HEK293 (cell line): ENCODE measurements at regions not wholly inside any gene's neighbourhood (a gene's known extent, or its start where the extent isn't known, plus 50 kb on each side); places are given as distances from the start of the nearest gene placed in this dataset.

Experiments used
- CTCF ChIA-PET: fragments of 350-600 bp; formaldehyde crosslinking; extraction: SDS; loops from one replicate; lab custom pipeline; 2021; ENCODE audit warnings: antibody characterized with exemption; lab: Yijun Ruan, JAX
- POLR2A ChIA-PET: fragments of 300-600 bp; formaldehyde crosslinking; extraction: SDS; loops from one replicate; lab custom pipeline; 2020; ENCODE audit warnings: antibody characterized with exemption, inconsistent platforms; lab: Yijun Ruan, JAX
- H3K27ac ChIP-seq: fragments of 200-500 bp; sonication (Bioruptor generic); 2 replicates; pipeline ENCODE4 v1.5.1; 2014; ENCODE audit warnings: low read depth, low read length, control low read depth, inconsistent platforms; ENCODE audit errors: extremely low read depth
- H3K36me3 ChIP-seq, 2 experiments: fragments of 200-500 bp in 1 of 2; sonication (Bioruptor generic) in 1 of 2; 1 replicate in 1 of 2; 2 replicates in 1 of 2; pipeline ENCODE4 v1.5.1; 2014 to 2017; ENCODE audit warnings: inconsistent platforms in 2 of 2, low read length in 2 of 2; ENCODE audit not compliant: control insufficient read depth in 2 of 2, insufficient read depth in 1 of 2
- H3K4me1 ChIP-seq: fragments of 200-500 bp; sonication (Bioruptor generic); 2 replicates; pipeline ENCODE4 v1.5.1; 2014; ENCODE audit warnings: mild to moderate bottlenecking, low read length, inconsistent platforms; ENCODE audit not compliant: control insufficient read depth, insufficient read depth
- H3K4me3 ChIP-seq: 2 replicates; pipeline ENCODE4 v1.5.1; 2011; ENCODE audit warnings: low read depth, mild to moderate bottlenecking, control low read depth, low read length, moderate library complexity
- H3K9me3 ChIP-seq: fragments of 200-500 bp; sonication (Bioruptor generic); 2 replicates; pipeline ENCODE4 v1.5.1; 2014; ENCODE audit warnings: low read depth, low read length, inconsistent platforms; ENCODE audit not compliant: control insufficient read depth, insufficient read depth
- GFI1B ChIP-seq: fragments of 450-650 bp; formaldehyde crosslinking; IDR thresholded peaks from 2 replicates; pipeline ENCODE4 v1.5.1; 2016; ENCODE audit warnings: missing biosample characterization, missing genetic modification characterization
- WT1 ChIP-seq: fragments of 450-650 bp; formaldehyde crosslinking; IDR thresholded peaks from 2 replicates; pipeline ENCODE4 v1.5.1; 2016; ENCODE audit warnings: missing biosample characterization, missing genetic modification characterization
- ZBTB1 ChIP-seq: fragments of 450-650 bp; formaldehyde crosslinking; IDR thresholded peaks from 2 replicates; pipeline ENCODE4 v1.5.1; 2016; ENCODE audit warnings: missing biosample characterization, missing genetic modification characterization
- ZIC2 ChIP-seq: fragments of 450-650 bp; formaldehyde crosslinking; IDR thresholded peaks from 2 replicates; pipeline ENCODE4 v1.5.1; 2016; ENCODE audit warnings: missing biosample characterization, missing genetic modification characterization
- ZNF146 ChIP-seq: fragments of 450-650 bp; formaldehyde crosslinking; IDR thresholded peaks from 2 replicates; pipeline ENCODE4 v1.5.1; 2016; ENCODE audit warnings: missing biosample characterization, missing genetic modification characterization
- ZNF157 ChIP-seq: fragments of 450-650 bp; formaldehyde crosslinking; IDR thresholded peaks from 2 replicates; pipeline ENCODE4 v1.5.1; 2016; ENCODE audit warnings: missing biosample characterization, missing genetic modification characterization
- ZNF175 ChIP-seq: fragments of 450-650 bp; formaldehyde crosslinking; IDR thresholded peaks from 2 replicates; pipeline ENCODE4 v1.5.1; 2016; ENCODE audit warnings: missing biosample characterization, missing genetic modification characterization
- ZNF248 ChIP-seq: fragments of 450-650 bp; formaldehyde crosslinking; IDR thresholded peaks from 2 replicates; pipeline ENCODE4 v1.5.1; 2017; ENCODE audit warnings: missing biosample characterization, missing genetic modification characterization
- ZNF324 ChIP-seq: fragments of 450-650 bp; formaldehyde crosslinking; IDR thresholded peaks from 2 replicates; pipeline ENCODE4 v1.5.1; 2016; ENCODE audit warnings: missing biosample characterization, missing genetic modification characterization
- ZNF423 ChIP-seq: fragments of 450-650 bp; formaldehyde crosslinking; IDR thresholded peaks from 2 replicates; pipeline ENCODE4 v1.5.1; 2016; ENCODE audit warnings: missing biosample characterization, missing genetic modification characterization
- ZNF501 ChIP-seq: fragments of 450-650 bp; formaldehyde crosslinking; IDR thresholded peaks from 2 replicates; pipeline ENCODE4 v1.5.1; 2016; ENCODE audit warnings: missing biosample characterization, missing genetic modification characterization
- ZNF548 ChIP-seq: fragments of 450-650 bp; formaldehyde crosslinking; IDR thresholded peaks from 2 replicates; pipeline ENCODE4 v1.5.1; 2016; ENCODE audit warnings: missing biosample characterization, missing genetic modification characterization
- ZNF549 ChIP-seq: fragments of 450-650 bp; IDR thresholded peaks from 2 replicates; pipeline ENCODE4 v1.5.1; 2018; ENCODE audit warnings: missing biosample characterization, missing genetic modification characterization, mild to moderate bottlenecking, inconsistent platforms, moderate library complexity
- ZNF561 ChIP-seq: fragments of 450-650 bp; IDR thresholded peaks from 2 replicates; pipeline ENCODE4 v1.5.1; 2018; ENCODE audit warnings: missing biosample characterization, missing genetic modification characterization, borderline replicate concordance
- ZNF585B ChIP-seq: fragments of 450-650 bp; formaldehyde crosslinking; IDR thresholded peaks from 2 replicates; pipeline ENCODE4 v1.5.1; 2016; ENCODE audit warnings: missing biosample characterization, missing genetic modification characterization
- ZNF626 ChIP-seq: fragments of 450-650 bp; sonication (Bioruptor Pico); formaldehyde crosslinking; IDR thresholded peaks from 2 replicates; pipeline ENCODE4 v1.5.1; 2018; ENCODE audit warnings: missing biosample characterization, missing genetic modification characterization, inconsistent platforms
- ZNF654 ChIP-seq: fragments of 450-650 bp; formaldehyde crosslinking; IDR thresholded peaks from 2 replicates; pipeline ENCODE4 v1.5.1; 2016; ENCODE audit warnings: low read depth, missing biosample characterization, missing genetic modification characterization
- ZNF701 ChIP-seq: fragments of 450-650 bp; formaldehyde crosslinking; IDR thresholded peaks from 2 replicates; pipeline ENCODE4 v1.5.1; 2016; ENCODE audit warnings: missing biosample characterization, missing genetic modification characterization
- ZNF777 ChIP-seq: fragments of 450-650 bp; formaldehyde crosslinking; IDR thresholded peaks from 2 replicates; pipeline ENCODE4 v1.5.1; 2017; ENCODE audit warnings: missing biosample characterization, missing genetic modification characterization, borderline replicate concordance
- TF ChIP-seq, protein P1 (sequence below): fragments of 450-650 bp; formaldehyde crosslinking; IDR thresholded peaks from 2 replicates; pipeline ENCODE4 v1.5.1; 2016; ENCODE audit warnings: missing biosample characterization, missing genetic modification characterization
- TF ChIP-seq, protein P2 (sequence below): fragments of 450-650 bp; formaldehyde crosslinking; IDR thresholded peaks from 2 replicates; pipeline ENCODE4 v1.5.1; 2016; ENCODE audit warnings: missing biosample characterization, missing genetic modification characterization
- TF ChIP-seq, protein P3 (sequence below): fragments of 450-650 bp; formaldehyde crosslinking; IDR thresholded peaks from 2 replicates; pipeline ENCODE4 v1.5.1; 2017; ENCODE audit warnings: missing biosample characterization, missing genetic modification characterization
- TF ChIP-seq, protein P4 (sequence below): fragments of 450-650 bp; formaldehyde crosslinking; IDR thresholded peaks from 2 replicates; pipeline ENCODE4 v1.5.1; 2016; ENCODE audit warnings: missing biosample characterization, missing genetic modification characterization
- TF ChIP-seq, protein P5 (sequence below): fragments of 450-650 bp; formaldehyde crosslinking; IDR thresholded peaks from 2 replicates; pipeline ENCODE4 v1.5.1; 2016; ENCODE audit warnings: missing biosample characterization, missing genetic modification characterization

DNA sequence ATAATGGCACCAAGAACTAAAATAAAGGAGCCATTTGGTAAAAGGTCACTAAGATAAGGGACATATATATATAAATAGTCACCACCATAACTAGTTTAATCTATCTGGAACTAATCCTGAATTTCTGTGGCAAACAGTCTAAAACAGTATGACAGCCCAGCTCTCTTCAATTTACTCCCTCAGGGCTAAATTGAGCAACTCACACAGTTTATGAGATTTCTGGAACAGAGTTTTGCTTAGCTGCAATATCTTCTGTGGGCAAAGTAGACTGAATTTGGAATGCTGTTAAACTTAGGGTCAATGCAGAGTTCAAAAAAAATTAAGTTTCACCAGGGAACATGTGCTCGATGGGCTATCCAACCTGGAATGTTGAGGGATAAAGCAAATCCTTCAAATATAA, 70.1 kb upstream of the VEPH1 start:
- POLR2A ChIA-PET, result no interaction called here
- no peak overlapping the region for H3K4me3 ChIP-seq
- TF ChIP-seq ZNF701 (no peak), ZNF324 (tag by site-specific recombination) (no peak), ZNF585B (tag by site-specific recombination) (no peak), ZNF423 (tag by site-specific recombination) (no peak), ZNF549 (no peak), GFI1B (no peak), ZNF157 (tag by site-specific recombination) (no peak)
- TF ChIP-seq, protein P1, sequence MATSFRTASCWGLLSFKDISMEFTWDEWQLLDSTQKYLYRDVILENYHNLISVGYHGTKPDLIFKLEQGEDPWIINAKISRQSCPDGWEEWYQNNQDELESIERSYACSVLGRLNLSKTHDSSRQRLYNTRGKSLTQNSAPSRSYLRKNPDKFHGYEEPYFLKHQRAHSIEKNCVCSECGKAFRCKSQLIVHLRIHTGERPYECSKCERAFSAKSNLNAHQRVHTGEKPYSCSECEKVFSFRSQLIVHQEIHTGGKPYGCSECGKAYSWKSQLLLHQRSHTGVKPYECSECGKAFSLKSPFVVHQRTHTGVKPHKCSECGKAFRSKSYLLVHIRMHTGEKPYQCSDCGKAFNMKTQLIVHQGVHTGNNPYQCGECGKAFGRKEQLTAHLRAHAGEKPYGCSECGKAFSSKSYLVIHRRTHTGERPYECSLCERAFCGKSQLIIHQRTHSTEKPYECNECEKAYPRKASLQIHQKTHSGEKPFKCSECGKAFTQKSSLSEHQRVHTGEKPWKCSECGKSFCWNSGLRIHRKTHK (tag by site-specific recombination), result no peak
- TF ChIP-seq, all 188 proteins: peak for 0
- H3K27ac ChIP-seq, result no peak overlapping the region
- H3K36me3 ChIP-seq, result no peaks in the 10 kb centered on the region
- CTCF ChIA-PET, result interaction anchor here (0.6 to 5.1 kb wide), 28 partner anchors 9 to 1543 kb away, joined by 3 to 75 read pairs (median 4); no protein-coding TSS in a partner anchor
- H3K9me3 ChIP-seq, result no peaks in the 10 kb centered on the region
- H3K4me1 ChIP-seq, result no peaks in the 10 kb centered on the region; the same call in 1 of the 2 replicates

DNA sequence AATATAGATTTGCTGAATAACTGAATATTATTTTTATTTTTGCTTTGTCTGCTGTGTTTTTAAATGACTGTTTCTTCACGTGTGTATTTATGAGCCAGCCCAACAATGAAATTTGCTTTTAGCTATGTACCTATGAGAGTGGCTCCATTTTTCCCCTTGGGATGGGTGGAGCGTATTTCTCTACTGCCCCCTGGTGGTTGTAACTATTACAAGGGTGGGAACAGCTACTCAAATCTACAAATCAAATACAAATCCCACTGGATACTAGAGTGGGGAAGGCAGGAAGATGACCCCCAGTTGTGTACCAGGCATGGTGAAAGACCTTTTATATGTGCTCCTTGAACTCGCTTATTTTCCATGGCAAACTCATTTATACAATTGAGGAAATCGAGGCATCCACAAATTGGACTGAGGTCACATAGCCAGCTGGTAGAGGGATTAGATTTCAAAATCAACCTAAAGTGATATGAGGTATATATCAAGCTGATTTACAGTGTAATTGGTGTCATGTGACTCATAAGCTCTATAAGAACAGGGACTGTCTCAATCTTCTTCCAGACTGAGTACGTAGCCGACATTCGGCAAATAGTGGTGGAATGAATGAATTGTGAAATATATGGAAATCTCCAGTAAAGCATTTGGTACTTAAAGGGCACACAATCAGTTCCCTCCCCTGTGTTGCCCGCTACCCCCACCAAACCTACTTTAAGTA, 69.5 kb upstream of the VEPH1 start:
- no peaks in the 10 kb centered on the region for H3K36me3 ChIP-seq
- no peaks in the 10 kb centered on the region; the same call in 1 of the 2 replicates for H3K4me1 ChIP-seq
- H3K4me3 ChIP-seq, result no peak overlapping the region
- CTCF ChIA-PET, result interaction anchor here (0.6 to 5.1 kb wide), 30 partner anchors 9 to 1542 kb away, joined by 3 to 75 read pairs (median 4); no protein-coding TSS in a partner anchor
- POLR2A ChIA-PET, result no interaction called here
- no peak overlapping the region for H3K27ac ChIP-seq
- TF ChIP-seq, protein P2, sequence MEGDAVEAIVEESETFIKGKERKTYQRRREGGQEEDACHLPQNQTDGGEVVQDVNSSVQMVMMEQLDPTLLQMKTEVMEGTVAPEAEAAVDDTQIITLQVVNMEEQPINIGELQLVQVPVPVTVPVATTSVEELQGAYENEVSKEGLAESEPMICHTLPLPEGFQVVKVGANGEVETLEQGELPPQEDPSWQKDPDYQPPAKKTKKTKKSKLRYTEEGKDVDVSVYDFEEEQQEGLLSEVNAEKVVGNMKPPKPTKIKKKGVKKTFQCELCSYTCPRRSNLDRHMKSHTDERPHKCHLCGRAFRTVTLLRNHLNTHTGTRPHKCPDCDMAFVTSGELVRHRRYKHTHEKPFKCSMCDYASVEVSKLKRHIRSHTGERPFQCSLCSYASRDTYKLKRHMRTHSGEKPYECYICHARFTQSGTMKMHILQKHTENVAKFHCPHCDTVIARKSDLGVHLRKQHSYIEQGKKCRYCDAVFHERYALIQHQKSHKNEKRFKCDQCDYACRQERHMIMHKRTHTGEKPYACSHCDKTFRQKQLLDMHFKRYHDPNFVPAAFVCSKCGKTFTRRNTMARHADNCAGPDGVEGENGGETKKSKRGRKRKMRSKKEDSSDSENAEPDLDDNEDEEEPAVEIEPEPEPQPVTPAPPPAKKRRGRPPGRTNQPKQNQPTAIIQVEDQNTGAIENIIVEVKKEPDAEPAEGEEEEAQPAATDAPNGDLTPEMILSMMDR, result no peak
- TF ChIP-seq ZNF561 (tag by site-specific recombination), result no peak
- no peak for TF ChIP-seq ZNF626 (tag by site-specific recombination)
- no peak for TF ChIP-seq ZNF248 (tag by site-specific recombination)
- no peak for TF ChIP-seq ZNF501 (tag by site-specific recombination)
- TF ChIP-seq ZNF548 (tag by site-specific recombination), result no peak
- TF ChIP-seq ZNF654 (tag by site-specific recombination), result peak; percentile 41; the same call in 1 of the 2 replicates
- H3K9me3 ChIP-seq, result no peaks in the 10 kb centered on the region

DNA sequence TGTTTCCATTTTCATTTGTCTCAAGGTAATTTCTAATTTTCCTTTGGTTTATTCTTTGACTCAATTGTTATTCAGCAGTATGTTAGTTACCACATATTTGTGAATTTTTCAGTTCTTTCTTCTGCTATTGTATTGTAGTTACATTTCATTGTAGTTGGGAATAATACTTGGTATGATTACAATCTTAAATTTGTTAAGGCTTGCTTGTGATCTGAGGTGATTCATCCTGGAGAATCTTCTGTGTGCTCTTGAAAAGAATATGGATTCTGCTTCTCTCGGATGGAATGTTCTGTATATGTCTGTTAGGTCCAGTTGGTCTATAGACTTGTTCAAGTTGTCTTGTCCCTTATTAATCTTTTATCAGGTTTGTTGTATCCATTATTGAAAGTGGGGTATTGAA, 63.4 kb upstream of the VEPH1 start:
- TF ChIP-seq ZNF248 (tag by site-specific recombination) (no peak), ZIC2 (no peak), ZNF146 (tag by site-specific recombination) (no peak), ZBTB1 (tag by site-specific recombination) (no peak), ZNF175 (tag by site-specific recombination) (no peak), WT1 (tag by site-specific recombination) (no peak), ZNF777 (tag by site-specific recombination) (no peak)
- TF ChIP-seq, protein P3, sequence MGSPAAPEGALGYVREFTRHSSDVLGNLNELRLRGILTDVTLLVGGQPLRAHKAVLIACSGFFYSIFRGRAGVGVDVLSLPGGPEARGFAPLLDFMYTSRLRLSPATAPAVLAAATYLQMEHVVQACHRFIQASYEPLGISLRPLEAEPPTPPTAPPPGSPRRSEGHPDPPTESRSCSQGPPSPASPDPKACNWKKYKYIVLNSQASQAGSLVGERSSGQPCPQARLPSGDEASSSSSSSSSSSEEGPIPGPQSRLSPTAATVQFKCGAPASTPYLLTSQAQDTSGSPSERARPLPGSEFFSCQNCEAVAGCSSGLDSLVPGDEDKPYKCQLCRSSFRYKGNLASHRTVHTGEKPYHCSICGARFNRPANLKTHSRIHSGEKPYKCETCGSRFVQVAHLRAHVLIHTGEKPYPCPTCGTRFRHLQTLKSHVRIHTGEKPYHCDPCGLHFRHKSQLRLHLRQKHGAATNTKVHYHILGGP (tag by site-specific recombination), result no peak
- TF ChIP-seq, protein P4, sequence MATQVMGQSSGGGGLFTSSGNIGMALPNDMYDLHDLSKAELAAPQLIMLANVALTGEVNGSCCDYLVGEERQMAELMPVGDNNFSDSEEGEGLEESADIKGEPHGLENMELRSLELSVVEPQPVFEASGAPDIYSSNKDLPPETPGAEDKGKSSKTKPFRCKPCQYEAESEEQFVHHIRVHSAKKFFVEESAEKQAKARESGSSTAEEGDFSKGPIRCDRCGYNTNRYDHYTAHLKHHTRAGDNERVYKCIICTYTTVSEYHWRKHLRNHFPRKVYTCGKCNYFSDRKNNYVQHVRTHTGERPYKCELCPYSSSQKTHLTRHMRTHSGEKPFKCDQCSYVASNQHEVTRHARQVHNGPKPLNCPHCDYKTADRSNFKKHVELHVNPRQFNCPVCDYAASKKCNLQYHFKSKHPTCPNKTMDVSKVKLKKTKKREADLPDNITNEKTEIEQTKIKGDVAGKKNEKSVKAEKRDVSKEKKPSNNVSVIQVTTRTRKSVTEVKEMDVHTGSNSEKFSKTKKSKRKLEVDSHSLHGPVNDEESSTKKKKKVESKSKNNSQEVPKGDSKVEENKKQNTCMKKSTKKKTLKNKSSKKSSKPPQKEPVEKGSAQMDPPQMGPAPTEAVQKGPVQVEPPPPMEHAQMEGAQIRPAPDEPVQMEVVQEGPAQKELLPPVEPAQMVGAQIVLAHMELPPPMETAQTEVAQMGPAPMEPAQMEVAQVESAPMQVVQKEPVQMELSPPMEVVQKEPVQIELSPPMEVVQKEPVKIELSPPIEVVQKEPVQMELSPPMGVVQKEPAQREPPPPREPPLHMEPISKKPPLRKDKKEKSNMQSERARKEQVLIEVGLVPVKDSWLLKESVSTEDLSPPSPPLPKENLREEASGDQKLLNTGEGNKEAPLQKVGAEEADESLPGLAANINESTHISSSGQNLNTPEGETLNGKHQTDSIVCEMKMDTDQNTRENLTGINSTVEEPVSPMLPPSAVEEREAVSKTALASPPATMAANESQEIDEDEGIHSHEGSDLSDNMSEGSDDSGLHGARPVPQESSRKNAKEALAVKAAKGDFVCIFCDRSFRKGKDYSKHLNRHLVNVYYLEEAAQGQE (tag by site-specific recombination), result no peak
- TF ChIP-seq, protein P5, sequence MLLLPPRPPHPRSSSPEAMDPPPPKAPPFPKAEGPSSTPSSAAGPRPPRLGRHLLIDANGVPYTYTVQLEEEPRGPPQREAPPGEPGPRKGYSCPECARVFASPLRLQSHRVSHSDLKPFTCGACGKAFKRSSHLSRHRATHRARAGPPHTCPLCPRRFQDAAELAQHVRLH, result no peak
- CTCF ChIA-PET, result no interaction called here
- no peaks in the 10 kb centered on the region for H3K9me3 ChIP-seq
- H3K36me3 ChIP-seq, result no peaks in the 10 kb centered on the region
- no peaks in the 10 kb centered on the region for H3K4me1 ChIP-seq
- H3K4me3 ChIP-seq, result no peak overlapping the region
- POLR2A ChIA-PET, result no interaction called here
- H3K27ac ChIP-seq, result no peak overlapping the region
